ENCODE measurements at regions not wholly inside any gene's neighbourhood (a gene's known extent, or its start where the extent isn't known, plus 50 kb on each side); places are given as distances from the start of the nearest gene placed in this dataset.
A peak's percentile ranks its signal among the peaks of the same experiment; 100 is the strongest.

DNA sequence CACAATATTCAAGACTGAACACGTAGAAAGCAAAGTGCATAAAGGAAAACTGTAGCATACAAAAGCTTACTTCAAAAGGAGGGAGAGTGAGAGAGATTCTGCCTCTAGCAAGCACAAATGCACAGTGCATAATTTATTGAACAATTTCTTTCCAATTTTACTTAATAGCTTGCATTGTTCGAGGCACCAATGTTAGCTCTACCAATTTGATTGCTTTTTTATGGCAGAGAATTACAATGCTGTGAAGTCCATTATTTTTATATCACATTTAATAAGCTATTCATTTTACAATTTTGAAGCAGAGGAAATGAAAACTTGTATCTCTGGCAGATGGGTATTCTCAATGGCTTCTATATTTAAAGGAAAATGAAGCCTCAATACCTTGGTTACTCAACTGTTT lies 331.7 kb downstream of the GPM6A start:
- TF ChIP-seq CTCF (conservative IDR thresholded peaks at IDR 0.05; ENCODE audit: control insufficient read depth, insufficient read depth, low read depth, low read length) = no peak
- H3K4me3 ChIP-seq (ENCODE audit: control insufficient read depth, low read depth, low read length) = no peak overlapping the region
- no peak for DNase-seq (ENCODE audit: low read depth)

- no peak for DNase-seq (ENCODE audit: low read depth)
- no peak for TF ChIP-seq CTCF (conservative IDR thresholded peaks at IDR 0.05; ENCODE audit: control insufficient read depth, insufficient read depth, low read depth, low read length)
- H3K4me3 ChIP-seq (ENCODE audit: control insufficient read depth, low read depth, low read length) = no peak overlapping the region
These were observed 312.2 kb downstream of the GPM6A start for GRCh38 chr4:175499735-175500352.

DNA sequence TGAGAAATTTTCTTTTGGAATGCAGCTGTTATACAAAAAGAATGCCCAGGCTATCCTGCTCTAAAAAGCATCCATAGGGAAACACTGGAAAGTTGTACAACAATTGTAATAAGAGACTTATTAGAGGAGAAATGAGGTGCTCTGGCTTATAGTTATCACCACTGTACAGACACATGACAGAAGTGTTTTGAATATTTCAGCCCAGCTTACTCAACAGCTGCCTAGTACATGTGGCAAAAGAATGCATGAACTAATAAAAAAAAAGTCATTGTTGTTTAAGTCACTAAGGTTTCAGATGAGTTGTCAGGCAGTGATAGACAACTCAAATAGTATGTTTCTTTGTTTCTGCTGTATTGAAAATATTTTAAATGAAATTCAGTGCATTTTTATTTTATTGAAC lies 307.7 kb downstream of the GPM6A start:
- TF ChIP-seq CTCF (conservative IDR thresholded peaks at IDR 0.05; ENCODE audit: control insufficient read depth, insufficient read depth, low read depth, low read length) = no peak
- H3K4me3 ChIP-seq (ENCODE audit: control insufficient read depth, low read depth, low read length) = no peak overlapping the region
- no peak for DNase-seq (ENCODE audit: low read depth)

DNA sequence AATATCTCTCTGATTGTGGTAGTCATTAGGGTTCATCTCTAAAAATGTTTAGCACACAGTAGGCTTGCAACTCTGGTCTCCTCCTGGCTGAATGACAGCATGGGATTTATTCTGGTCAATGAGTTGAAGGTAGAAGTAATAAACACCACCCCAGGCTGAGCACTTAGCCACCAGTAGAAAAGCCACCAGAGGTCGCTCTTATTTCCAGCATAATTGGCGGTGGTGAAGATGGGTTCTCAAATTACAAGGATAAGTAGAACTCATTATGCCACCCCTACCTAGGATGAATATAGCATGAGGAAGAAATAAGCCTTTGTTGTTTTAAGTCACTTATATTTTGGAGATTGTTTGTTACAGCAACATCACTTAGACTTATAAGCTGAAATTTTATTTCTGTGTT lies 302.7 kb downstream of the GPM6A start:
- DNase-seq (ENCODE audit: low read depth) = peak; percentile 7
- TF ChIP-seq CTCF (conservative IDR thresholded peaks at IDR 0.05; ENCODE audit: control insufficient read depth, insufficient read depth, low read depth, low read length) = peak; percentile 23
- H3K4me3 ChIP-seq (ENCODE audit: control insufficient read depth, low read depth, low read length) = no peak overlapping the region

- no peak overlapping the region for H3K4me3 ChIP-seq (ENCODE audit: control insufficient read depth, low read depth, low read length)
- TF ChIP-seq CTCF (conservative IDR thresholded peaks at IDR 0.05; ENCODE audit: control insufficient read depth, insufficient read depth, low read depth, low read length) = no peak
- peak; percentile 78 for DNase-seq (ENCODE audit: low read depth)
These were observed 300.2 kb downstream of the GPM6A start for GRCh38 chr4:175511861-175512260.

DNA sequence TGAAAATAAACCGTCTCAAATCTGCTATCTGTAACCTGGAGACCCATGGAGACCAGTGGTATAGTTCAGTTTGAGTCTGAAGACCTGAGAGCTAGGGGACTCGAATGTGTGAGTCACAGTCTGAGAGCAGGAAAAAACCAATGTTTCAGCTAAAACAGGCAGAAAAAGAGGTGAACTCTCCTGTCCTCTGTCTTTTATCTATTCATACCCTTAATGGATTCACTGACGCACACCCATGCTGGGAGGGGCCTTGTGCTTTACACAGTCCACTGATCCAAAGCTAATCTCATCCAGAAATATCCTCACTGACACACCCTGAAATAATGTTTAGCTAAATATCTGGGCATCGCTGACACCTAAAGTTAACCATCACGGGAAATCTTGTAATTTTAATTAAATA lies 297.9 kb downstream of the GPM6A start:
- TF ChIP-seq CTCF (conservative IDR thresholded peaks at IDR 0.05; ENCODE audit: control insufficient read depth, insufficient read depth, low read depth, low read length) = no peak
- DNase-seq (ENCODE audit: low read depth) = no peak
- H3K4me3 ChIP-seq (ENCODE audit: control insufficient read depth, low read depth, low read length) = no peak overlapping the region

DNA sequence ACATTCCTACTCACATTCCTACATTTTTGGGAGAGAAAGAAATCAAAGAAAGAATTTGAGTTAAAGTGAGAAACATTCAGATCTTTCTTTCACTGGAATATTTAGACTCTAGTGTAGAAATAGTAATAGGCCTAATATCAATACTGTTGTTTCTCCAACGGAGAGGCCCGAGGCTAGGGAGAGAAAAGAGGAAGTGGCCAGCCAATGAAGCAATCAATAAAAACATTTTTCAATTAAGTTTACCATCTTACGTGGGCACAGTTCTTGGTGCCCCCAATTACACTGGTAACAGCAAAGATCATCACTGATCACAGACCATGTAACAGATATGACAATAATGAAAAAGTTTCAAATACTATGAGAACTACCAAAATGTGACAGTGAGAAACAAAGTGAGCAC lies 281.4 kb downstream of the GPM6A start:
- H3K4me3 ChIP-seq (ENCODE audit: control insufficient read depth, low read depth, low read length) = no peak overlapping the region
- TF ChIP-seq CTCF (conservative IDR thresholded peaks at IDR 0.05; ENCODE audit: control insufficient read depth, insufficient read depth, low read depth, low read length) = no peak
- no peak for DNase-seq (ENCODE audit: low read depth)

All from fibroblast of mammary gland (primary cell).